HepG2 (cell line): ENCODE measurements at regions not wholly inside any gene's neighbourhood (a gene's known extent, or its start where the extent isn't known, plus 50 kb on each side); places are given as distances from the start of the nearest gene placed in this dataset.

Experiments used
- ATAC-seq: fragments of 200-7000 bp; cut with Tn5 transposase; 3 replicates; pipeline ENCODE4 v1.9.1; 2020; ENCODE audit warnings: mild to moderate bottlenecking, moderate library complexity
- BruUV-seq: library from RNA; stranded (reverse); fragments of 400-500 nt; replicated peaks from 2 replicates; lab custom pipeline; 2021; lab: Mats Ljungman, UMichigan
- CTCF ChIA-PET: fragments of 300-600 bp; formaldehyde crosslinking; extraction: SDS; loops from one replicate; lab custom pipeline; 2021; ENCODE audit warnings: low total read pairs, inconsistent platforms, low intra/inter-chr PET ratio; lab: Yijun Ruan, JAX
- POLR2A ChIA-PET: fragments of 350-600 bp; sonication (Branson Sonifier 250); formaldehyde crosslinking; loops from one replicate; lab custom pipeline; 2020; ENCODE audit warnings: antibody characterized with exemption, inconsistent platforms; lab: Yijun Ruan, JAX
- DNase-seq: peaks from one replicate; pipeline ENCODE4 v3.0.0-alpha.2; 2015; ENCODE audit warnings: low spot score
- FAIRE-seq: peaks from 3 replicates; lab custom pipeline; 2011; peaks lifted over from hg19 to GRCh38; lab: Jason Lieb, UNC
- H2AFZ ChIP-seq: one replicate; pipeline ENCODE4 v1.6.1; 2011; ENCODE audit warnings: low read length, inconsistent platforms
- H3K27ac ChIP-seq: fragments of 300-600 bp; 3 replicates; pipeline ENCODE4 v1.8.0; 2011; ENCODE audit warnings: mixed run types, mild to moderate bottlenecking, mixed read lengths, low read length, inconsistent platforms; ENCODE audit not compliant: insufficient read depth; ENCODE audit errors: extremely low read length
- H3K27me3 ChIP-seq, 2 experiments: fragments of 200-600 bp in 1 of 2; 2 replicates in 1 of 2; 3 replicates in 1 of 2; pipeline versions ENCODE4 v1.6.0 to v1.8.0; 2011; ENCODE audit warnings: low read length in 2 of 2, mild to moderate bottlenecking in 2 of 2, moderate library complexity in 2 of 2, inconsistent platforms in 1 of 2; ENCODE audit not compliant: insufficient read depth in 2 of 2, control insufficient read depth in 1 of 2
- H3K36me3 ChIP-seq, 2 experiments: fragments of 200-600 bp in 1 of 2; replicated peaks in 1 of 2; 2 replicates in 1 of 2; 3 replicates in 1 of 2; pipeline versions ENCODE4 v1.5.1 to v1.8.0; 2011; ENCODE audit warnings: low read length in 2 of 2, inconsistent platforms in 1 of 2; ENCODE audit not compliant: insufficient read depth in 2 of 2, control insufficient read depth in 1 of 2
- H3K4me1 ChIP-seq: 2 replicates; pipeline ENCODE4 v1.5.1; 2012; ENCODE audit warnings: low read length, inconsistent platforms; ENCODE audit not compliant: insufficient read depth
- H3K4me2 ChIP-seq: 2 replicates; pipeline ENCODE4 v1.6.0; 2011; ENCODE audit warnings: low read depth, low read length, inconsistent platforms
- H3K4me3 ChIP-seq, 3 experiments: fragments of 200-600 bp in 1 of 3; sonication (generic), shearing (Covaris generic) in 1 of 3; replicated peaks in 1 of 3; 2 replicates each; pipeline ENCODE4 v1.5.1; 2011 to 2016; ENCODE audit warnings: low read length in 3 of 3, inconsistent platforms in 2 of 3, low read depth in 2 of 3, mild to moderate bottlenecking in 2 of 3, control low read depth in 1 of 3, mixed read lengths in 1 of 3; ENCODE audit not compliant: insufficient read depth in 1 of 3
- H3K79me2 ChIP-seq: one replicate; pipeline ENCODE4 v1.6.1; 2011; ENCODE audit warnings: low read length, inconsistent platforms; ENCODE audit not compliant: insufficient read depth
- H3K9ac ChIP-seq: 2 replicates; pipeline ENCODE4 v1.6.0; 2011; ENCODE audit warnings: mild to moderate bottlenecking, low read depth, low read length, inconsistent platforms; ENCODE audit not compliant: insufficient read depth
- H3K9me3 ChIP-seq: 2 replicates; pipeline ENCODE4 v1.5.1; 2012; ENCODE audit warnings: mild to moderate bottlenecking, low read length
- H4K20me1 ChIP-seq: 2 replicates; pipeline ENCODE4 v1.6.0; 2011; ENCODE audit warnings: inconsistent platforms, mild to moderate bottlenecking, low read length, moderate library complexity; ENCODE audit not compliant: insufficient read depth
- ATAD3A ChIP-seq: sonication (generic); formaldehyde crosslinking; IDR thresholded peaks from 2 replicates; pipeline ENCODE4 v1.4.0; 2020; ENCODE audit warnings: missing genetic modification reagents
- ERF ChIP-seq: IDR thresholded peaks from 2 replicates; pipeline ENCODE4 v1.6.1; 2018; ENCODE audit warnings: missing biosample characterization, missing genetic modification reagents
- NFYB ChIP-seq: sonication (generic); formaldehyde crosslinking; IDR thresholded peaks from 2 replicates; pipeline ENCODE4 v1.4.0; 2020; ENCODE audit warnings: missing genetic modification reagents
- ZNF263 ChIP-seq: sonication (generic); formaldehyde crosslinking; IDR thresholded peaks from 2 replicates; pipeline ENCODE4 v1.4.0; 2020; ENCODE audit warnings: missing genetic modification reagents
- ZNF354B ChIP-seq: sonication (generic); formaldehyde crosslinking; IDR thresholded peaks from 2 replicates; pipeline ENCODE4 v1.8.0; 2022; ENCODE audit warnings: mild to moderate bottlenecking, missing genetic modification reagents
- WGBS: methylation state at CpG from one replicate; pipeline ENCODE4 v1.1.6; 2017; ENCODE audit warnings: low lambda C conversion rate; 5-methylcytosine and 5-hydroxymethylcytosine counted together
- in situ Hi-C: cut with HindIII; loops from 2 replicates; pipeline ENCODE4 v1.10.0; 2017; ENCODE audit warnings: low pct_unique_long_range_greater_than_20kb; ENCODE audit not compliant: extremely low pct_ligation_motif_present
- intact Hi-C: fragments of 100-400 bp; cut with micrococcal nuclease; formaldehyde crosslinking; loops from one replicate; pipeline ENCODE4 v1.10.0; 2022; ENCODE audit not compliant: unreplicated experiment
- TF ChIP-seq, protein P1 (sequence below): fragments of 450-650 bp; IDR thresholded peaks from 2 replicates; pipeline ENCODE4 v1.6.1; 2016

DNA sequence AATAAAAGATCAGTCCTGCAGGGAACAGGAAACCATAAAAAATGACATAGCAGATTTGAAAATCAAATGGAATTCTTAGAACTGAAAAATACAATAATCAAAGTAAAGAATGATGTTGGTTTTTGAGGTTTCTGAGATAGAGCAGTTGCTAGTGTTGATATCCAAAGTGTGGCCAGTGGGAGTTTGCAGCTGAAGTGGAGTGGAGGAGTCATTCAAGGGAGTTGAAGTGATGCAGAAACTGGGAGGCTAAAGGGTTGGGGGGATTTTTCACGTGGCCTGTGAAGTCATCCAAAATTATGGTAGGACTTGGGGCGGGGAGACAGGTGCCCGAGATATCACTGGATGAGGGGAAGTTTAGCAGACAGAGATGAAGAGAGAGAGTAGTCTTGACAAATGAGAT lies 123.6 kb downstream of the CDC5L start (continued):
- TF ChIP-seq ERF (CRISPR knock-in tag), result no peak
- no peak for TF ChIP-seq ATAD3A
- TF ChIP-seq ZNF354B (CRISPR knock-in tag), result no peak

DNA sequence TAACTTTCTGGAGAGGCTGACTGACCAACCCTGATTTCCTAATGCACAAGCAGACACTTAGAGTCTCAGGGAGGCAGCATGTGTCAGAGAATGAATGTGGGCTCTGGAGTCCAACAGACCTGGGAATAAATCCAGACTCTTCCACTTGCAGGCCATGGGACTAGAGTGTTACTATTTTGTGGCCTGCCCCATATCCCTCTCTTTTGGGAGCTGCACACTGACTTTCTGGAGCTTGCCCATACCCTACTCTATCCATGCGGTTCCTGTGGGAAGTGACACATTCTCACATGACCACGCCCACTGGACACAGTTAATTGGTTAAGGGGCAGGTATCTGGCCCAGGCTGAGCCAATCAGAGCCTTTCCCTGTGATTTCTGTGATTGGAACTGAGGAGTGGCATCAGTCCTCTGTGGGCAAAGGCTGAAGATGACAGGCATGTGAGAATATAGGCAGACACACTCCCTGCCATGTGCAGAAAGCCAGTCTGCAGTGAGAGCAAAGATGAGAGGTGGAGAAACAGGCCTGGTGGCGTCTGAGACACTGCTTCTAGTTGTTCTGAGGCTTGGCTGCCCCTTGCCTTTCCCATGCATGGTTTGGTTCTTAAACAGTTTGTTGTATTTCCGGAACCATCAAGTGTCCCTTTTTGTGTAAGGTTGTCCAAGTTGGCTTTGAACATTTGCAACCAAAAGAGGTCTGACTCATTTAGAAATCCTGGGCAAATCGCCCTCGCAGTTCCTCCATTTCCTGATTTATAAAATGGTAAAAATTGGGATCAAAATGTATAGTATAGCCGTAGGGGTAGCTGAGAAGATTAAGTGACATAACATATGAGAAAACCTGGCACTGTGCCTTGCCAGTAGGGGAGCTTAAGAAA lies 125.6 kb downstream of the CDC5L start:
- DNase-seq, result no peak
- Histone ChIP-seq H3K27ac (no peak overlapping the region), H4K20me1 (no peaks in the 10 kb centered on the region), H3K9me3 (no peaks in the 10 kb centered on the region), H3K4me3 (no peak overlapping the region), H3K79me2 (no peaks in the 10 kb centered on the region), H3K4me2 (no peak overlapping the region), H3K4me1 (no peaks in the 10 kb centered on the region), H3K9ac (no peak overlapping the region), H2AFZ (no peak overlapping the region), H3K27me3 (peaks cover 0 to 8% of the 10 kb centered on the region in 2 experiments; a peak in 1 of 5 replicates), H3K36me3 (no peaks in the 10 kb centered on the region)
- peak; percentile 29; the same call in 1 of the 2 replicates for TF ChIP-seq NFYB (CRISPR knock-in tag)
- no peak for TF ChIP-seq ZNF263 (CRISPR knock-in tag)
- TF ChIP-seq, protein P1, sequence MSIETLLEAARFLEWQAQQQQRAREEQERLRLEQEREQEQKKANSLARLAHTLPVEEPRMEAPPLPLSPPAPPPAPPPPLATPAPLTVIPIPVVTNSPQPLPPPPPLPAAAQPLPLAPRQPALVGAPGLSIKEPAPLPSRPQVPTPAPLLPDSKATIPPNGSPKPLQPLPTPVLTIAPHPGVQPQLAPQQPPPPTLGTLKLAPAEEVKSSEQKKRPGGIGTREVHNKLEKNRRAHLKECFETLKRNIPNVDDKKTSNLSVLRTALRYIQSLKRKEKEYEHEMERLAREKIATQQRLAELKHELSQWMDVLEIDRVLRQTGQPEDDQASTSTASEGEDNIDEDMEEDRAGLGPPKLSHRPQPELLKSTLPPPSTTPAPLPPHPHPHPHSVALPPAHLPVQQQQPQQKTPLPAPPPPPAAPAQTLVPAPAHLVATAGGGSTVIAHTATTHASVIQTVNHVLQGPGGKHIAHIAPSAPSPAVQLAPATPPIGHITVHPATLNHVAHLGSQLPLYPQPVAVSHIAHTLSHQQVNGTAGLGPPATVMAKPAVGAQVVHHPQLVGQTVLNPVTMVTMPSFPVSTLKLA, result peak; percentile 39; the same call in 1 of the 2 replicates
- ATAC-seq, result no peak
- in situ Hi-C loops, result no loop called here
- WGBS, result 10% methylated on average over 7 of the region's 7 CpGs
- BruUV-seq, result no TSS peak
- FAIRE-seq, result no peak
- ChIA-PET CTCF (no interaction called here), POLR2A (no interaction called here)
- intact Hi-C loops, result no loop called here
